Fibroblast of skin of left biceps (primary cell): ENCODE measurements at regions not wholly inside any gene's neighbourhood (a gene's known extent, or its start where the extent isn't known, plus 50 kb on each side); places are given as distances from the start of the nearest gene placed in this dataset.

Experiments used
- DNase-seq, 2 experiments: peaks; one replicate each; pipeline ENCODE4 v3.0.0-alpha.2; 2013; ENCODE audit warnings: low read depth in 2 of 2

GRCh38 chr2:14336759-14337382 is 295.6 kb upstream of the LRATD1 start:
- DNase-seq = no peak

- no peak for DNase-seq
Measured at GRCh38 chr2:14340703-14341102, 291.8 kb upstream of the LRATD1 start.

GRCh38 chr2:14342313-14342712 is 290.2 kb upstream of the LRATD1 start:
- DNase-seq = no peak

- no peak for DNase-seq
Measured at GRCh38 chr2:14344355-14344754, 288.2 kb upstream of the LRATD1 start.

GRCh38 chr2:14348247-14348646 is 284.3 kb upstream of the LRATD1 start:
- DNase-seq = no peak

GRCh38 chr2:14350856-14351255 is 281.7 kb upstream of the LRATD1 start:
- no peak for DNase-seq

- DNase-seq = no peak
Measured at GRCh38 chr2:14352067-14352466, 280.4 kb upstream of the LRATD1 start.

- DNase-seq = no peak
Measured at GRCh38 chr2:14354231-14354630, 278.3 kb upstream of the LRATD1 start.

- no peak for DNase-seq
Measured at GRCh38 chr2:14355102-14355501, 277.4 kb upstream of the LRATD1 start.

GRCh38 chr2:14358339-14358738 is 274.2 kb upstream of the LRATD1 start:
- DNase-seq = no peak

GRCh38 chr2:14358774-14359173 is 273.7 kb upstream of the LRATD1 start:
- no peak for DNase-seq

- DNase-seq = no peak
Measured at GRCh38 chr2:14363137-14363536, 269.4 kb upstream of the LRATD1 start.

- no peak for DNase-seq
Measured at GRCh38 chr2:14363976-14364375, 268.5 kb upstream of the LRATD1 start.

GRCh38 chr2:14364471-14364870 is 268.0 kb upstream of the LRATD1 start:
- no peak for DNase-seq

GRCh38 chr2:14385043-14385442 is 247.5 kb upstream of the LRATD1 start:
- peak; percentile 3 to 5 for DNase-seq

GRCh38 chr2:14387332-14387731 is 245.2 kb upstream of the LRATD1 start:
- DNase-seq = no peak

GRCh38 chr2:14388724-14389123 is 243.8 kb upstream of the LRATD1 start:
- DNase-seq = no peak

GRCh38 chr2:14396533-14397083 is 235.9 kb upstream of the LRATD1 start:
- DNase-seq = no peak

GRCh38 chr2:14398641-14399040 is 233.9 kb upstream of the LRATD1 start:
- DNase-seq = no peak

- no peak for DNase-seq
Measured at GRCh38 chr2:14401873-14402272, 230.6 kb upstream of the LRATD1 start.

- no peak for DNase-seq
Measured at GRCh38 chr2:14408695-14409094, 223.8 kb upstream of the LRATD1 start.

GRCh38 chr2:14417551-14417950 is 215.0 kb upstream of the LRATD1 start:
- no peak for DNase-seq

GRCh38 chr2:14418115-14418514 is 214.4 kb upstream of the LRATD1 start:
- peak; percentile 28 to 34 for DNase-seq

GRCh38 chr2:14420851-14421250 is 211.7 kb upstream of the LRATD1 start:
- DNase-seq = peak; percentile 38 to 44
